Peyer's patch (tissue), 4 donors: ENCODE measurements at regions not wholly inside any gene's neighbourhood (a gene's known extent, or its start where the extent isn't known, plus 50 kb on each side); places are given as distances from the start of the nearest gene placed in this dataset.

Source experiments
- POLR2A ChIP-seq, 2 donors: fragments of 450-650 bp; IDR thresholded peaks; one replicate each; pipeline ENCODE4 v1.5.1; 2017; ENCODE audit warnings: antibody characterized with exemption in 2 of 2, mild to moderate bottlenecking in 2 of 2, moderate library complexity in 2 of 2
- TF ChIP-seq, protein P1 (sequence below), 6 experiments: fragments of 450-650 bp in 4 of 6; fragments of 200-600 bp in 2 of 6; sonication (generic) in 1 of 6; IDR thresholded peaks; one replicate each; pipeline ENCODE4 v1.5.1; 2017 to 2019; ENCODE audit warnings: antibody characterized with exemption in 6 of 6, mild to moderate bottlenecking in 3 of 6, moderate library complexity in 1 of 6

DNA sequence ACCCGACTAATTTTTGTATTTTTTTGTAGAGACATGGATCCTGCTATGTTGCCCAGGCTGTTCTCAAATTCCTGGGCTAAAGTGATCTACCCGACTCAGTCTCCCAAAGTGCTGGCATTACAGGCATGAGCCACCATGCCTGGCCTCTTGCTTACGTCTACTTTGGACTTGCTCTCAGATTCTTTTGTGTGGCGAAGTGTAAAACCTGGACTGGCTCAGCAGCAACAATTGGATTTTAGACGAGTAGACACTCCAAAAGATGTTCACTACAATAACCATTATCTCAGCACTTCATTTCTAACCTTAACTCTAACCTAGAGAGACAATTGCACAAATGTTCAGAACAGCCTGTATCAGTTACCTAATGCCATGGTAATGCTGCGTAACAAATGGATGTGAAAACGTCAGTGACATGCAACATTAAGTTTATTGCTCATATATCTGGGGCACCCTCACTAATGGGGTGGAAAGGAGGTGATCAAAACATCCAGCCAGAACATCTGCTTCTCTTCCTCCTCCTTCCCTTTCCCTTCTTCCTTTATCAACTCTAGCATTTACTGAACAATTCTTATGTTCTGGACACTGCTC, 124.9 kb upstream of the MRI1 start:
- TF ChIP-seq, protein P1, sequence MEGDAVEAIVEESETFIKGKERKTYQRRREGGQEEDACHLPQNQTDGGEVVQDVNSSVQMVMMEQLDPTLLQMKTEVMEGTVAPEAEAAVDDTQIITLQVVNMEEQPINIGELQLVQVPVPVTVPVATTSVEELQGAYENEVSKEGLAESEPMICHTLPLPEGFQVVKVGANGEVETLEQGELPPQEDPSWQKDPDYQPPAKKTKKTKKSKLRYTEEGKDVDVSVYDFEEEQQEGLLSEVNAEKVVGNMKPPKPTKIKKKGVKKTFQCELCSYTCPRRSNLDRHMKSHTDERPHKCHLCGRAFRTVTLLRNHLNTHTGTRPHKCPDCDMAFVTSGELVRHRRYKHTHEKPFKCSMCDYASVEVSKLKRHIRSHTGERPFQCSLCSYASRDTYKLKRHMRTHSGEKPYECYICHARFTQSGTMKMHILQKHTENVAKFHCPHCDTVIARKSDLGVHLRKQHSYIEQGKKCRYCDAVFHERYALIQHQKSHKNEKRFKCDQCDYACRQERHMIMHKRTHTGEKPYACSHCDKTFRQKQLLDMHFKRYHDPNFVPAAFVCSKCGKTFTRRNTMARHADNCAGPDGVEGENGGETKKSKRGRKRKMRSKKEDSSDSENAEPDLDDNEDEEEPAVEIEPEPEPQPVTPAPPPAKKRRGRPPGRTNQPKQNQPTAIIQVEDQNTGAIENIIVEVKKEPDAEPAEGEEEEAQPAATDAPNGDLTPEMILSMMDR (IDR thresholded peaks at IDR 0.05): no peak
- no peak for TF ChIP-seq POLR2A (IDR thresholded peaks at IDR 0.05)
